ENCODE measurements at regions not wholly inside any gene's neighbourhood (a gene's known extent, or its start where the extent isn't known, plus 50 kb on each side); places are given as distances from the start of the nearest gene placed in this dataset.

- no peak for DNase-seq (ENCODE audit: low read depth)
These were observed 361.1 kb downstream of the ETS1 start for GRCh38 chr11:128226106-128226716.

DNA sequence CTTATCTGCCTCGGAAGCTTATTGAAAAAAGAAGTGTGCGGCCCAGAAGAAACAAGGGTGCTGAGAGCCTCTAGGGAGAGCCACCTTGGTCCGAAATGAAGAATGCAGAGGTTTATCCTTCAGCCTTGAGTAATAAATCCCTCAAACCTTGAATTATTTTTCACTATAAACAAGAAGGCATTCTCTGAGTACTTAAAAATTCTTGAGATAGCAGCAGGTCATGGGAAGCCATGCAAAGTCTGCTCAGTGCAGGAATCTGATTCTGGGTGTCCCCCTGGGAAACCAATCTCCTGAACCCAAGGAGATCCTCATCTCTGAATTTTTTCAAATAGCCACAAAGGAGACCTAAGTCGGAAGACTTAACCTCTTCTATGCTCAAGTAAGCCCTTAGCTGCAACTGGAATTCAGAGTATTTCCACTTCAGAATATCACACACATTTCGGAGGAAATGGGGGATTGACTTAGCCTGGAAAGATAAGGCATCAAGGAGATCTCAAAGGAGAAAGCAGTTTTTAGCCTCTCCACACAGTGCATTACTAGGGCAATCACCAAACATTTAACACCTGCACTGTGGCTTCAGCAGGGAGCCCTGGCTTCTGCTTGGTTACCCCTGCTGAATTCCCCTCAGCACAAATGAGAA, 365.0 kb downstream of the ETS1 start:
- DNase-seq (ENCODE audit: low read depth) = no peak

- no peak for DNase-seq (ENCODE audit: low read depth)
These were observed 367.6 kb downstream of the ETS1 start for GRCh38 chr11:128219731-128220120.

DNA sequence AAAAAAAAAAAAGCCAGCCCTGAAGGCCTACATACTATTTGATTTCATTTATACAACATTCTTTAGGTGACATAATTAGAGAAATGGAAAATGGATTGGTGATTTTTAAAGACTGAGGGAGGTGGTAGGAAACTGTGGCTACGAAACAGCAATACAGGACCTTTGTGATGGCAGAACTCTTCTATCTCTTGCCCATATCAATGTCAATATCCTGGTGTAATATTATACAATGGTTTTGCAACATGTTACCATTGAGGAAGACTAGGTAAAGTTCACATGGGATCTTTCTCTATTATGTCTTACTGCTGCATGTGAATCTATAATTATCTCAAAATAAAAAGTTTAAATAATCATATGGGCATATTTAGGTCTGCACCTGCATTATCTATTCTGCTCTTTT, 371.2 kb downstream of the ETS1 start:
- DNase-seq (ENCODE audit: low read depth) = no peak

DNA sequence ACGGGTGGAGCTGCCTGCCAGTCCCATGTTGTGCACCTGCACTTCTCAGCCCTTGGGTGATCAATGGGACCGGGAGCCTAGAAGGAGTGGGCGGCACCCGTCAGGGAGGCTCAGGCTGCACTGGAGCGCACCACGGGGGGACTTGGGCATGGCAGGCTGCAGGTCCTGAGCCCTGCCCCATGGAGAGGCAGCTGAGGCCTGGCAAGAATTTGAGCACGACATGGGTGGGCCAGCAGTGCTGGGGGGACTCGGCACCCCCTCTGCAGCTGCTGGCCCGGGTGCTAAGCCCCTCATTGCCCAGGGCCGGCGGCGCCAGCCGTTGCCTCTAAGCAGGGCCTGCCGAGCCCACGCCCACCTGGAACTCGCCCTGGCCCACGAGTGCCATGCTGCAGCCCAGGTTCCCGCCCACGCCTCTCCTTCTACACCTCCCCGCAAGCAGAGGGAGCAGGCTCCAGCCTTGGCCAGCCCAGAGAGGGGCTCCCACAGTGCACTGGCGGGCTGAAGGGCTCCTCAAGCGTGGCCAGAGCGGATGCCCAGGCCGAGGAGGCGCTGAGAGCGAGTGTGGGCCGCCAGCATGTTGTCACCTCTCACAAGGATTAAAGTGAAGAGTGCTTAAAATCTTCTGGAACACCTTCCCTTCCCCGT, 372.0 kb downstream of the ETS1 start:
- DNase-seq (ENCODE audit: low read depth) = no peak

- DNase-seq (ENCODE audit: low read depth) = no peak
These were observed 373.1 kb downstream of the ETS1 start for GRCh38 chr11:128214263-128214662.

DNA sequence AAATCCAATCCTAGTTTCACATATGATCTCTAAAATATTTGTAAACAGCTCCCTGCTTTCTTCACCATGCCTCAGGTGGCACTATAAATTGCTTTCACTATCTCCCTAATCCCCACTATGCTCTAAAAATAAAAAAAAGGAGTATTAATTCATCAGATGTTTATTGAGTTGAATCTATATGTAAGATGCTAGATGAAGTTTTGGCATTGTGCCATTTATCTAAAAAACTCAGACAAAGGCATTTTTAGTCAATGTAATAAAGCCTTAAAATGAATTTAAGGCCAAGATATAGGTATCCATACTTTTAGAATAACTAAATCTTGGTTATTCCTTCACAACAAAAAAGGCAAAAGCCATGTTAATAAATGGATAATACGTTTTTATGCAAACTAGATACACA, 373.9 kb downstream of the ETS1 start:
- DNase-seq (ENCODE audit: low read depth) = no peak

GRCh38 chr11:128212324-128212723, 375.0 kb downstream of the ETS1 start:
- no peak for DNase-seq (ENCODE audit: low read depth)

DNA sequence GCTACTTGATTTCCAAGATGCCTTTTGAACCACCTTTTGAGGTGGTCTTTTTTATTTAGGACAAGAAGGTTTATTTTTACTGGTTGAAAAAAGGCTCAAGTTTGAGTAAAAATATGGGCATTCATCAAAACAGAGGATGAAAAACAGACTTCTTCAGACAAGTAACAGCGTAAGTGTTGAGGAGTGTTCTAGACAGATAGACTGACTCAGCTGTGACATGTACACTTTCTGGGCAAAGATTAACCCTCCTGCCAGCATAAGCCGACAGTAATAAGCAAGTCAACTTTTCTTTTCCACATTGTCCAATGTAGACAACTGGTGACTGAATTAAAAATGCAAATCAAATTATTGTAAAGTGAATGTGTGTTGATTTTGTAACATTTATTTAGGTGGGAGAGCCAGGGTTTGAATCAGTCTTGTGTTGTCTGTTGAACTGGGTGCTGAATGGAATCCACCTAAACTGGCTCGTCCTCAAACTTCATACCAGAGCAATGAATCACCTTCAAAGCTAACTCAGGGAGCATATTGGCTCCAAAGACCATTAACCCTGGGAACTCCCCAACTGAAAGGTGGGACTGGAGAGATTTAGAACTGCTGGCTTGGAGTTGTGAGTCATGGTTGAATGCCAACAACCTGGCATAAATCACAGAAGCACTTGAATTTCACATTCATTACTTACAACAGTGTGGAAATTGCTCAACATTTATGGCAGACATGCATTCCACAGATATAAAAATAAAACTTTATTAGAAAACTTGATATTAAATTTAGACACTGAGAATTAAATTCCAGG, 377.0 kb downstream of the ETS1 start:
- peak; percentile 99 for DNase-seq (ENCODE audit: low read depth)

DNA sequence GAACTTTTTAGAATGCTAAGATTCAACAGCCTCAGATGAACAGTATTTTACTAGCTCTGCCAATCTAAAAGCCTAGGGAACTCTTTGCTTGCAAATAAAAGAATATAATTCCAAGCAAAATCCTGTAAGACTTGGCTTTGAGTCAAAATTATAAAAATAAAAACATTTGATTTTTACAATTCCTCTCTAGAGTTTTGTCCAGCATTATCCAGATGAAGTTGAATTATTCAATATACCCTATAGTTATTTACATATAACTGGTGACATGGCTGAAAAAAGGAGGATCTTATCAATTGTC, 378.3 kb downstream of the ETS1 start:
- no peak for DNase-seq (ENCODE audit: low read depth)

GRCh38 chr11:128208329-128209137, 378.8 kb downstream of the ETS1 start:
- DNase-seq (ENCODE audit: low read depth) = peak; percentile 87

DNA sequence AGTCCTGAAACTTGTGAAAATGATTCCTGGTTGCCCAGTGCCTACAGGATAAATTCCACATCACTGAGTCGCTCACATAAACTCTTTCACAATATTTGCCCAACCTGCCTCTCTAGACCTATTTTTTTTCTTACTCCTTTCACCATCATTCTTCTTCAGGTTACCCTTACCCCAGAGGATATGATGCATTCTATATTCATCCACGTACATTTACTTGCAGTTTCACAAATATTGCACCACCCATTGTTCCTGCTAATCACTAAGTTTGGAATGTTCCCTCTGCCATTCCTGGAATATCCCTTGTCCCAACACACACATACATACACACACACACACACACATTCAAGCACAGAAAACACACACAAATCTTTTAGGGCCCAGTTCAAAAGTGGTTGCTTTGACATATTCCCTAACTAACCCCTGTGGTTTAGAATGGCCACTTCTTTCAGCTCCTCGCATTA, 379.5 kb downstream of the ETS1 start:
- peak; percentile 94 for DNase-seq (ENCODE audit: low read depth)

DNA sequence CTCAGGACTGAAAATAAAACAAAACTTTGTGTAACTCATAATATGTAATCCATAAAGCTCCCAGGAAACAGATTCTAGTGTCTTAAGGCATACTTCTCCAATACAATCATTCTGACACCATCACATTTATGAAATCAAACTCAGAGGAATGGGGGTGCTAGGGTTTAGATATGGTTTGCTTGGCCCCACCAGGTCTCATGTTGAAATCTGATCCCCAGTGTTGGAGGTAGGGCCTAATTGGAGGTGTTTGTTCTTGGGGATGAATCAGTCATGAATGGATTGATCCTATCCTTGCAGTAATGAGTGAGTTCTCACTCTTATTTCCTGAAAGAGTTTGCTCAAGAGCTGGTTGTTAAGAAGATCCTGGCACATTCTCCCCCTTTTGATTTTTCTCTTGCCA, 380.9 kb downstream of the ETS1 start:
- no peak for DNase-seq (ENCODE audit: low read depth)

DNA sequence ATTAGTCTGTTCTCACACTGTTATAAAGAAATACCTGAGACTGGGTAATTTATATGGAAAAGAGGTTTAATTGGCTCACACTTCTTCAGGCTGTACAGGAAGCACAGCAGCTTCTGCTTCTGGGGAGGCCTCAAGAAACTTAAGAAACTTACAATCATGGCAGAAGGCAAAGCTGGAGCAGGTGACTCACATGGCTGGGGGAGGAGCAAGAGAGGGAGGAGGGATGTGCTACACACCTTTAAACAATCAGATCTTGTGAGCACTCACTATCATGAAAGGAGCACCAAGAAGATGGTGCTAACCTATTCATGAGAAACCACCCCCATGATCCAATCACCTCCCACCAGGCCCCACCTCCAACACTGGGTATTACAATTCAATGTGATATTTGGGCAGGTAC, 381.6 kb downstream of the ETS1 start:
- no peak for DNase-seq (ENCODE audit: low read depth)

GRCh38 chr11:128204898-128205297, 382.5 kb downstream of the ETS1 start:
- no peak for DNase-seq (ENCODE audit: low read depth)

- DNase-seq (ENCODE audit: low read depth) = no peak
These were observed 385.6 kb downstream of the ETS1 start for GRCh38 chr11:128201801-128202200.

DNA sequence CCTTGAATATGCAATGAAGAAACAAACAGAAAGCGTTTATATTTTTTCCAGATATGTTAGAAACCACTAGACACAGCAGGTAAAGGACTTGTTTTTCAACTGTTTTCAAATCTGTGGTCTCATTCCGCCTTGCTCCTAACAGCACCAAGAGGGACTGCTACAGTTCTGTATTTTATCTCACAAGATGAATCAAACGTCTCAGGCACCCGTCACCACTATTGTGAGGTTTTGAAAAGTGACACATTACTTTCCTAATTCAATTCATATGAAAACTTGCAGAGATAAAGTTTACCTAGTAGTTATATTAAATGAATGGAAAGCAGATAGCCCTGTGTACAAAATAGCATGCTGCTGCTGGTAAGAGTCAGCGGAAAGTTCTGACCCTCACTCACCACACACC, 386.3 kb downstream of the ETS1 start:
- DNase-seq (ENCODE audit: low read depth) = no peak

DNA sequence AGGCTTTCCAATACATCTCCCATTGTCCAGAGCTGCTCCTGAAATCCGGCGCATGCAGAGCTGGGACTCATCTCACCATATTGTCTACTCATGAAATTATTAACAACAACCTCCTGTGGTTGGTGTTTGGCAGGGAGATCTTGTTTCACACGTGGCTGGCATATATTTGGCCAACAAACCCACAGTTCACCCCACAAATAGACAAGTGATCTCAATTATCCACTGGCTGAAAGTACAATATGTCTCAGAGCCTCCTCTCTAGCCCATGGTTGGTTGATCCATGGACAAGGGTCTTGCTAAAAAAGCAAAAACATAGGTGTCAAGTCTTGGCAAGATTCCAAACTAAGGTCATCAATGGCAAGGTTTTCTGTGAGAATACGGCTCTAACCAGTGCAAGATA, 386.9 kb downstream of the ETS1 start:
- DNase-seq (ENCODE audit: low read depth) = no peak

DNA sequence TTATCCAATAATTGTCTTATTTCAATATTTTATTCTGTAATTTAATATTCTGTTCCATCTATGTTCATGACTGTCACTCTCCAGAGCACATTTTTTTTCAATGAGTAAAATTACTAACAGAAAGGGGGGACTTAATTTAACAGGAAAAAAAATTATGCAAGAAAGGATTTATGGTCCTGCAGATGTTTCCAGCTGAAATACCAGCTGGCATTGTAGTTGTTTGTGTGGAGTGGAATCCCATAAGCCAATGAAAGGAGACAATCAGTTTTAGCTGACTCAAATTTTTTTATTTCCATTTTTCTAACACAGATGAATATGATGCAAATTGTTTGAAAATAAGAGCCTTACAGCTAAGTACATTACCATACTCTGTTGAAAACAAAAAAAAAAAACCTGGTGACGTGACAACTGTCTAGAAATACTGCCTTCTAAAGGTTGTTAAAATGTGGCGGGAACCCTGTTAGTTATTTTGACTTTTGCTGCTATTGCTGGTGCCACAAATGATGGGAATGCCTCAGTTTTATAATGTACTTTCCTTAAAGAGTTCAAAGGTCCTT, 389.1 kb downstream of the ETS1 start:
- no peak for DNase-seq (ENCODE audit: low read depth)

GRCh38 chr11:128196235-128196634, 391.1 kb downstream of the ETS1 start:
- DNase-seq (ENCODE audit: low read depth) = no peak

- no peak for DNase-seq (ENCODE audit: low read depth)
These were observed 391.6 kb downstream of the ETS1 start for GRCh38 chr11:128195756-128196155.

All from HS-5 (cell line).